Testis (tissue), 2 donors: ENCODE measurements at regions not wholly inside any gene's neighbourhood (a gene's known extent, or its start where the extent isn't known, plus 50 kb on each side); places are given as distances from the start of the nearest gene placed in this dataset.
"Not testable (repeated sequence)": the region's sequence is repeated elsewhere in the genome, so short reads cannot be mapped to it uniquely, and the experiment has no call there.

ENCODE experiments used
- DNase-seq: peaks from one replicate; pipeline ENCODE4 v3.0.0-alpha.2; 2019
- H3K27ac ChIP-seq, 2 donors: fragments of 200-600 bp; sonication (generic); one replicate each; pipeline ENCODE4 v1.5.1; 2019
- H3K27me3 ChIP-seq: fragments of 200-600 bp; sonication (generic); one replicate; pipeline ENCODE4 v1.5.1; 2019
- H3K36me3 ChIP-seq: fragments of 200-600 bp; sonication (generic); one replicate; pipeline ENCODE4 v1.5.1; 2017; ENCODE audit warnings: low read depth; ENCODE audit errors: missing control alignments
- H3K4me1 ChIP-seq: fragments of 200-600 bp; sonication (generic); one replicate; pipeline ENCODE4 v1.5.1; 2019
- H3K4me3 ChIP-seq, 2 donors: fragments of 200-600 bp; sonication (generic); one replicate each; pipeline ENCODE4 v1.5.1; 2017 to 2019
- H3K9me3 ChIP-seq: fragments of 200-600 bp; sonication (generic); one replicate; pipeline ENCODE4 v1.5.1; 2017
- CTCF ChIP-seq, 3 experiments: fragments of 450-650 bp in 2 of 3; fragments of 200-600 bp in 1 of 3; sonication (generic) in 1 of 3; IDR thresholded peaks; one replicate each; pipeline ENCODE4 v1.5.1; 2016 to 2019; ENCODE audit warnings: antibody characterized with exemption in 3 of 3, mild to moderate bottlenecking in 2 of 3, moderate library complexity in 1 of 3
- POLR2A ChIP-seq: fragments of 450-650 bp; IDR thresholded peaks from one replicate; pipeline ENCODE4 v1.6.1; 2017; ENCODE audit warnings: antibody characterized with exemption, mild to moderate bottlenecking, moderate library complexity
- WGBS, 2 donors: methylation state at CpG; one replicate each; pipeline ENCODE4 v1.1.5; 2018; 5-methylcytosine and 5-hydroxymethylcytosine counted together
- intact Hi-C: fragments of 100-400 bp; cut with DNase I; formaldehyde crosslinking; loops from one replicate; pipeline ENCODE4 v1.15.1; 2023; ENCODE audit warnings: low total_unique reads

- H3K4me3 ChIP-seq = no peak overlapping the region
- H3K27ac ChIP-seq = no peak overlapping the region
- TF ChIP-seq CTCF (IDR thresholded peaks at IDR 0.05) = no peak
- no peak for TF ChIP-seq POLR2A
- WGBS, 2 donors = 78% methylated on average over 14 of the region's 14 CpGs
- no peaks in the 10 kb centered on the region for H3K9me3 ChIP-seq
- no peaks in the 10 kb centered on the region for H3K36me3 ChIP-seq
- H3K4me1 ChIP-seq = no peaks in the 10 kb centered on the region
- no peaks in the 10 kb centered on the region for H3K27me3 ChIP-seq
- intact Hi-C loops = no loop called here
- DNase-seq = peak; percentile 15
Observed at GRCh38 chr12:76936275-76937193, 57.7 kb upstream of the CSRP2 start.

DNA sequence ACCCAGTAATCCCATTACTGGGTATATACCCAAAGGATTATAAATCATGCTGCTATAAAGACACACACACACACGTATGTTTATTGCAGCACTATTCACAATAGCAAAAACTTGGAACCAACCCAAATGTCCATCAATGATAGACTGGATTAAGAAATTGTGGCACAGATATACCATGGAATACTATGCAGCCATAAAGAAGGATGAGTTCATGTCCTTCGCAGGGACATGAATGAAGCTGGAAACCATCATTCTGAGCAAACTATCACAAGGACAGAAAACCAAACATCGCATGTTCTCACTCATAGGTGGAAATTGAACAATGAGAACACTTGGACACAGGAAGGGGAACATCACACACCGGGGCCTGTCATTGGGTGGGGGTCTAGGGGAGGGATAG is 54.6 kb upstream of the CSRP2 start:
- H3K27me3 ChIP-seq, H3K36me3 ChIP-seq, H3K27ac ChIP-seq, H3K4me3 ChIP-seq, H3K4me1 ChIP-seq, intact Hi-C loops, H3K9me3 ChIP-seq, DNase-seq: not testable (repeated sequence)
- 92 to 97% methylated on average over 4 of the region's 4 CpGs for WGBS, 2 donors

GRCh38 chr12:76929499-76929898 is 50.7 kb upstream of the CSRP2 start:
- intact Hi-C loops = no loop called here
- Histone ChIP-seq H3K36me3 (no peaks in the 10 kb centered on the region), H3K9me3 (no peaks in the 10 kb centered on the region), H3K4me3 (no peak overlapping the region), H3K27me3 (no peaks in the 10 kb centered on the region), H3K4me1 (no peaks in the 10 kb centered on the region), H3K27ac (no peak overlapping the region)
- 30 to 38% methylated on average over 2 of the region's 2 CpGs for WGBS, 2 donors
- TF ChIP-seq POLR2A (no peak), CTCF (IDR thresholded peaks at IDR 0.05) (no peak)
- no peak for DNase-seq
